ENCODE measurements at regions not wholly inside any gene's neighbourhood (a gene's known extent, or its start where the extent isn't known, plus 50 kb on each side); places are given as distances from the start of the nearest gene placed in this dataset.
A peak's percentile ranks its signal among the peaks of the same experiment; 100 is the strongest.
"Not testable (repeated sequence)": the region's sequence is repeated elsewhere in the genome, so short reads cannot be mapped to it uniquely, and the experiment has no call there.

DNA sequence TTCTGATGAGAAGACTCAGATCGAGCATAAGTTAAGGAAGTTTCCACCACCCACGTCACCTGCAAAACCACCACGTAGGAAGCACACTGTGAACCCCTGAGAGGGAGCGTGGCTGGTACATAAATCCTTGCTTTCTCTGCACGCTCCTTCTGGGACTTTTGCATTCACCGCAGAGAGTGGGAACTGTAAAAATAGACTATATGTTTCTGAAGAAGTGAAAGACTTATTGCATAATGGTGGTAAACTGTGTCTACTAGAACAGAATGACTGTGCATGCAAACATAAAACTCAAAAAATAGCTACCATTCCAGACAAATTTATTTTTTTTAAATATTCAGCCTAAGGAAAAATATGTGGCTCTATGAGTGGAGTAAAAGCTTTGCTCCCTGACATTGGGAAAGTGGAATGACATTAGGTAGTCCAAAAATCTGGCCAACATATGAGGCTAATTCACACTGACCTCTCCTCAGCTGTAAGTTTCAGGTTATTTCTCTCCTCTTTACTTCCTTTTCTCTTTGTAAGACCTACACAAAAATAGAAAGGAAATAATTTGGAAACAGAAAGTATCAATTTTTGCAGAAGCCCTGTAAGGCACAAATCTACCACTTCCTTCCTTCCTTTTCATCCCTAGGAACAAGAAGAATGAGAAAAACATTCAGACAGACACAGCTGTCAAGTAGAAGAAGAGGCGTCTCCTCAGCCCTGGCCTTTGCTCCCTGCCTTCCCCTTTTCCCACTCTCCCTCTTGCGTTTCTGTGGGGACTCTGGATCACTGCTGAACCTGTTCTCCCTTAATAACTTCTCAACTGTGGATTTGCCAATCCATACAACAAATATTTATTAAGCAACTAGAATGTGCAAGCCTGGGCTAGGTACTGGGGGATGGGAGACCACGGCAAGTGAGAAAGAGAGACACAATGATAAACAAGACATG, 264.3 kb upstream of the FOXN3 start:
- no peaks in the 10 kb centered on the region for H3K27me3 Mint-ChIP-seq
- peak; percentile 70 for DNase-seq
- peak overlapping the region; percentile 62 for H3K4me3 Mint-ChIP-seq
- H3K9me3 Mint-ChIP-seq, result peaks cover 26% of the 10 kb centered on the region
- H3K36me3 Mint-ChIP-seq, result peaks cover 34% of the 10 kb centered on the region
- H3K27ac Mint-ChIP-seq, result peak overlapping the region; percentile 96
- peaks cover 40% of the 10 kb centered on the region for H3K4me1 Mint-ChIP-seq

DNA sequence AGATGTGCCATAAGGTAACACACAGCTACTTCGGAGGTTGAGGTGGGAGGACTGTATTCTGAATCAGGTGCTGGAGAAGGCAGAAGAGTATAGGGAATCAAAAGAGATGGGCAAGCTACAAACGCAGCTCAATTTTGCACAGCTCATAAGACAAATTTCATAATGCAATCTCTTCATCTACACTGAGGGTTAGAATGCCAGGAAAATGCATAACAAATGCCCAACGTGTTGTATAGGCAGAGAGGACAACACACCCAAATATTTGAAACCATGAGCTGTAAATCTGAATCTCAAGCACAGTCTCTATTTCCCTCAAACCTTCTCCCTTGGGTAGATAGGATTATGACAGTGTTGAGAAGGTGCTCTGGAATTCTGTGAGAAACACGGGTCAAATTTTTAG, 263.1 kb upstream of the FOXN3 start:
- Mint-ChIP-seq H3K4me1 (peaks cover 49% of the 10 kb centered on the region), H3K4me3 (peak overlapping the region; percentile 30), H3K36me3 (peaks cover 26% of the 10 kb centered on the region), H3K27me3 (no peaks in the 10 kb centered on the region), H3K27ac (peak overlapping the region; percentile 96), H3K9me3 (peaks cover 18% of the 10 kb centered on the region)
- DNase-seq, result no peak

DNA sequence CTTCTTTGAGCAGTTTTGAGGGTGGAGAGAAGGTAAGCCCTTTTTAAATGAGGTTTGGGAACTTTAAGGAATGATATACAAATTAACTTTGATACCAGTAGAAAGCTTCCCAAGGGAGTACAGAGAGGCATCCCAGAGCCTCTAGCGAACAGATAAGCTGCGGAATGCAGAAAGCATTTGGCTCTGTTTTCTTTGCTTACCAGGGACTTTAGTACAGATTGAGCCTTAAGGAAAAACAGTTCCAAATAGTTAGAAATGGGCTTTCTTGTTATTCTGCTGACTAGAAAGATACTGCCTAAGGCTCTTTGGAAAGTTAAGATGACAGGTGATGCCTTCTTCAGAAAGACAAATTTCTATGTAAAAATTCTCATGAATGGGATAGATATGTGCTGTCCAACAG, 261.7 kb upstream of the FOXN3 start:
- Mint-ChIP-seq H3K9me3 (peaks cover 9% of the 10 kb centered on the region), H3K27me3 (no peaks in the 10 kb centered on the region), H3K4me1 (peaks cover 54% of the 10 kb centered on the region), H3K36me3 (peaks cover 16% of the 10 kb centered on the region), H3K27ac (no peak overlapping the region), H3K4me3 (no peak overlapping the region)
- no peak for DNase-seq

DNA sequence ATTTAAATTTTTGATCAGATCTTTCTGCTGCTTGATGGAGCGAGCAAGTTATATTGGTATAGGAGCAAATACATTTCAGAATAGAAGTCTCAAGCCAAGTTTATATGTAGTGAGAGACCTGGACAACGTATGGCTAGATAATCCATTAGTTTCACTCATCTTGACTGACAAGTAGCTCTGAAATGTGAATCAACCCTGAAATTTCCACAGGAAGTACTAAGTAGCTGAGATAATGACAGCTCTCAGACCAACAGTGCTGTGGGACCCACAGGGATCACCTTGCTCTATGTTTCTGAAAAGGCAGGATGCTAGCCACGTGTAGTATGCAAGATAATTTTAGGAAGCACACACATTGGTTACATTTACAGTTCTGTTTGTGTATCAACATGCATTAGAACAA, 258.6 kb upstream of the FOXN3 start:
- H3K27me3 Mint-ChIP-seq, result no peaks in the 10 kb centered on the region
- H3K4me1 Mint-ChIP-seq, result peaks cover 46% of the 10 kb centered on the region
- no peaks in the 10 kb centered on the region for H3K9me3 Mint-ChIP-seq
- H3K36me3 Mint-ChIP-seq, result no peaks in the 10 kb centered on the region
- DNase-seq, result no peak
- peak overlapping the region; percentile 29 for H3K27ac Mint-ChIP-seq
- H3K4me3 Mint-ChIP-seq, result no peak overlapping the region

DNA sequence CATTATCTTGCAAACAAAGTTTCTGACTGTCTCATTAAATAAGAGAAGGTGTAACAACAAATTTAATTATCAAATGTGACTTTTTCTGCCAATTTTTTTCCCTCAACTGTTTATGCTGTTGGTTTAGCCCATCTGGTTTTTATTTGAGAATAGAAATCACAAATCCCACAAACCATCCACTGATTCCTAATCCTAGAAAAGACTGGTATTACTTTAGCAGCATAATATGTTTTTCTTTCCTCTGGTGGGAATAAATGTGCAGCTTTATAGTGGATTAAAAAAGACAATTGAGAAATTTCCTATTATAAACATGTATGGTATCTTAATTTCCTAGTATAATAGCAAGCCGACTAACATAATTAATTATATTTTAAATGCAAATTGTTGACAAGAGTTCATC, 257.9 kb upstream of the FOXN3 start:
- no peaks in the 10 kb centered on the region for H3K36me3 Mint-ChIP-seq
- H3K27me3 Mint-ChIP-seq, result no peaks in the 10 kb centered on the region
- peaks cover 40% of the 10 kb centered on the region for H3K4me1 Mint-ChIP-seq
- no peaks in the 10 kb centered on the region for H3K9me3 Mint-ChIP-seq
- H3K4me3 Mint-ChIP-seq, result no peak overlapping the region
- DNase-seq, result no peak
- H3K27ac Mint-ChIP-seq, result no peak overlapping the region

DNA sequence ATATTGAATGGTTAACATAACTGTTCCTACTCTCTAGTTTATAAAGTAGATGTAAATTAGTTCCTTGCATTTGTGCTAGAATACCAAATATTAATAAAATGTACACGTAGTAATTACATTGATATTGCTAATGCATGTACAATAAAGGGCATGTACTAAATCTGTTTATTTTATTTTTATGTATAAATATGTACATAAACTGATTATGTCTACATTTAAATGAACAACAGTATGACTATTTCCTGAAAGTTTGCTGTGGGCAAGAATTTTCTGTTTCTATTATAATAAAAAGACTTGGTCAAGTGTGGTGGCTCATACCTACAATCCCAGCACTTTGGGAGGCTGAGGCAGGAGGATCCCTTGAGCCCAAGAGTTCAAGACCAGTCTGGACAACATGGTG, 257.2 kb upstream of the FOXN3 start:
- Mint-ChIP-seq H3K27me3 (no peaks in the 10 kb centered on the region), H3K4me1 (peaks cover 44% of the 10 kb centered on the region), H3K9me3 (peaks cover 3% of the 10 kb centered on the region), H3K4me3 (no peak overlapping the region), H3K36me3 (peaks cover 7% of the 10 kb centered on the region), H3K27ac (no peak overlapping the region)
- no peak for DNase-seq

DNA sequence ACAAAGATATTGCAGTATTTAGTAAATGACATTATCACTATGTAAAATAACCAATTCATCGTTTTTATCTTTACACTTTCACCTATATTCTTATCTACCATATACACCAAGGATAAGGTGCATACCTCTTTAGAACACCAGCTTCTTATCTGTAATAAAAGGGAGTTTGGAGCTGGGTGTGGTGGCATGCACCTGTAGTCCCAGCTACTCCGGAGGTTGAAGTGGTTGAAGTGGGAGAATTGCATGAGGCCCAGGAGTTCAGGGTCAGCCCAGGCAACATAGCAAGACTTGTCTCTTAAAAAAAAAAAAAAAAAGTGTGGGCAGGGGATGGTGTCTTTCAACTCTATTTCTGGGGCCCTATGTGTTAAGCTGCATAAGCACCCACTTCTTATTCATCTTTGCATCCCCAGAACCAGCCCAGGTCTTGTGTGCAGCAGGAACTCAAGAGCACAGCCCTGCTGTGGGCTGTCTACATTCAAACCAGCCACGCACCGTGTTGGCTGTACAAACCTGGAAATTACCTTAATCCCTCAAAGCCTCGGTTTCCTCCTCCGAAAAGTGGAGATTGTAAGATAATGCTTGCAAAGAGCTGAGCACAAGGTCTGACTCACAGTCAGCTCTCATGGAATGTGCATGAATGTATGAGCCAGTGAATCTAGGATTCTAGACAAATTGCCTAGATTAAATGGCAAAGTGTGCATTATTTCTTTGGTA, 256.6 kb upstream of the FOXN3 start:
- H3K9me3 Mint-ChIP-seq, result peaks cover 5% of the 10 kb centered on the region
- H3K27ac Mint-ChIP-seq, result no peak overlapping the region
- H3K4me3 Mint-ChIP-seq, result no peak overlapping the region
- no peak for DNase-seq
- peaks cover 10% of the 10 kb centered on the region for H3K36me3 Mint-ChIP-seq
- H3K27me3 Mint-ChIP-seq, result no peaks in the 10 kb centered on the region
- peaks cover 47% of the 10 kb centered on the region for H3K4me1 Mint-ChIP-seq

DNA sequence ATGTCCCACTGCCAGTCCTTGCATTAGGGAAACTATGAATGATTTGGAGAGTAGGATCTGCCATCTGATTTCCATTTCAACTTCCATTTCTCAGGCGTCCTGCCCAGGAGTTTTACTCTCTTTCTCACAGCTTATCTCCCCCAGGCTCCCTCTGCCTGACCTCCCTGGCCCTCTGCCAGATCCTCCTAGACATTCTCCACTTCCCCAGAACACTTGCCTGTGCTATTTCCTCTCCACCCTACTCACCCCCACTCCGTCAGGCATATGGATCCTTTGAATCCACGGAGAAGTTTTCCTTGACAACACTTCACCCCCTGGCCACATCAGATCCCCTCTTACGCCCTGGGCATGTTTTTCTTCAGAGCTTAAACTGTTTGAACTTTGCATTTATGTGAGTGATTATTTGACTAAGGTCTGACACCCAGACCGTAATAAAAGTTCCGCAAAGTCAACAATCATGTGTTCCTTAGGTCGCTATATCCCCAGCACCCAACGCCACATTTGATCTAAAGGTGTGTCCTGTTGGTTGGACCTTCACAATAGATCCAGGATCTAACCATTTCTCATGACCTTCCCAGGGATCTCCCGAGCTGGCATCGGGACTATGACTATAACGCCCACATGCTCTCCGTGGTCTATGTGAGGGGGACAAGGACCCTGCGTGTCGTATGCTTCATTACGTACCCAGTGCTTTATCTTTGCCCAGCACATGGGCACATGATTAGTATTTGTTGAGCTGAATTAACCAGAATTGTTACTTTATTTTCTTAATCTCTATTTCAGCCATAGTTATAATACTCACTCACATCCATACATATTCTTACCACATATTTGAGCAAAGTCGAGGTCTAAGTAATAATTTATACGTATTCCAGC, 255.8 kb upstream of the FOXN3 start:
- Mint-ChIP-seq H3K27me3 (no peaks in the 10 kb centered on the region), H3K27ac (no peak overlapping the region), H3K4me3 (no peak overlapping the region), H3K9me3 (peaks cover 6% of the 10 kb centered on the region), H3K36me3 (peaks cover 10% of the 10 kb centered on the region), H3K4me1 (peaks cover 43% of the 10 kb centered on the region)
- no peak for DNase-seq

DNA sequence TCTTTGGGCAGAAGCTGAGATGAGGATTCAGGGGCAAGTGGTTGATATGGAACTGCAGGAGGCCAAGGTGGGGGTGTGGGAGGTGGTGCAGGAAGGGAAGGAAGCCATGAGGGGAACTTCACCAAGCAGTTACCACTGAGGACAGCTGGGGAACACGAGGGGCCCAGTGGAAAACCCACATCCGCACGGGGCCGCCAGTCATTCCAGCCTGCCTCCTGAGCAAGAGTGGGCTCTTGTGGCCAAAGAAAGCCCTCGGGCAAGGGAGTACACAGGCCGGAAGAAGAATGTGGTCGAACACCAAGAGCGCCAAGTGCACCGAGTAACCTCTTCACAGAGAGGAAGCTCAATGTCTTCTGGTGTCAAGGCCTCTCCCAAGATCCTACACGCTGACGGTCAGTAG, 252.2 kb upstream of the FOXN3 start:
- H3K27me3 Mint-ChIP-seq, result no peaks in the 10 kb centered on the region
- DNase-seq, result peak; percentile 57
- peak overlapping the region; percentile 86 for H3K27ac Mint-ChIP-seq
- peaks cover 13% of the 10 kb centered on the region for H3K36me3 Mint-ChIP-seq
- peaks cover 16% of the 10 kb centered on the region for H3K9me3 Mint-ChIP-seq
- H3K4me1 Mint-ChIP-seq, result peaks cover 37% of the 10 kb centered on the region
- peak overlapping the region; percentile 20 for H3K4me3 Mint-ChIP-seq

DNA sequence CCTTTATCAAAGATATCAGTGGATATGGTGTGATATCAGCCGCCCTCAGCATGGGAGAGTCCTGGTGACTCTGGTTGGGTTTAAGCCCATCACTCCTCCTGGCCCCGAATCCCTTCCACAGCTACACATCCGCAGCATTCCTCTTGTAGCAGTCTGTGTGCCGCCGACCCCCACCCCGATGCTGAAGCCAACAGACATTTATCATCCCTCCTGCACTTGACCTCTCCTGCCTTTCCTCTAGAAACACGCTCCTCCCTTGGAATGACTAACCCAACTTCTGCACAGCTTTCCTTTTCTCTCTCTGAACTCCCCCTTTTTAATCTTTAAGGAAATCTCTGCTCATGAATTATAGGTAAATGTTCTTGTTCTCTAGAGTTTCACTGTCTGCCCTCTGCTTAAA, 250.9 kb upstream of the FOXN3 start:
- no peak overlapping the region for H3K4me3 Mint-ChIP-seq
- H3K27me3 Mint-ChIP-seq, result no peaks in the 10 kb centered on the region
- H3K9me3 Mint-ChIP-seq, result peaks cover 16% of the 10 kb centered on the region
- peaks cover 26% of the 10 kb centered on the region for H3K4me1 Mint-ChIP-seq
- peaks cover 13% of the 10 kb centered on the region for H3K36me3 Mint-ChIP-seq
- no peak for DNase-seq
- H3K27ac Mint-ChIP-seq, result no peak overlapping the region

DNA sequence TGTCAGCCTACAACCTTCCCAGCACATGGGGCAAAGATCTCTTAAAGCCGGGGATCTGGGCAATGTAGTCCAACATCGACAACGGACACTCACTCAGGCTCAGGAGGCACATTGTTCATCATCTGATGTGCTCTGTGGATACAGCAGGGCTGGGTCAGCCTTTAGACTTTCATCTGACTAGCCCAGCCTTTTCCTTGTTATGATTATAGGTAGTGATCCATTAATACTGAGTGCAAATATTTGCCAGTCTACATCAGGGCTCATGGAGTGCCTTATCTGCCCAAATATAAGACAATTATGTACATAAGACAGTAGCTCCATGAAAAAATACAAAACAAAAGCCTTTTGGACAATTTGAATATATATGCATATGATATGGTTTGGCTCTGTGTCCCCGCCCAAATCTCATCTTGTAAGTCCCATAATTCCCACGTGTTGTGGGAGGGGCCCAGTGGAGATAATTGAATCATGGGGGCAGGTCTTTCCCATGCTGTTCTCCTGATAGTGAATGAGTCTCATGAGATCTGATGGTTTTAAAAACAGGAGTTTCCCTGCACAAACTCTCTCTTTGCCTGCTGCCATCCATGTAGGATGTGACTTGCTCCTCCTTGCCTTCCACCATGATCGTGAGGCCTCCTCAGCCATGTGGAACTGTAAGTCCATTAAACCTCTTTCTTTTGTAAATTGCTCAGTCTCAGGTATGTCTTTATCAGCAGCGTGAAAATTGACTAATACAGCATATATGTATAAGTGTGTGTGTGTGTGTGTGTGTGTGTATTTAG, 248.5 kb upstream of the FOXN3 start:
- H3K27me3 Mint-ChIP-seq, H3K4me3 Mint-ChIP-seq, H3K27ac Mint-ChIP-seq, DNase-seq: not testable (repeated sequence)
- Mint-ChIP-seq H3K9me3 (peaks cover 16% of the 10 kb centered on the region), H3K4me1 (peaks cover 17% of the 10 kb centered on the region), H3K36me3 (peaks cover 13% of the 10 kb centered on the region)

DNA sequence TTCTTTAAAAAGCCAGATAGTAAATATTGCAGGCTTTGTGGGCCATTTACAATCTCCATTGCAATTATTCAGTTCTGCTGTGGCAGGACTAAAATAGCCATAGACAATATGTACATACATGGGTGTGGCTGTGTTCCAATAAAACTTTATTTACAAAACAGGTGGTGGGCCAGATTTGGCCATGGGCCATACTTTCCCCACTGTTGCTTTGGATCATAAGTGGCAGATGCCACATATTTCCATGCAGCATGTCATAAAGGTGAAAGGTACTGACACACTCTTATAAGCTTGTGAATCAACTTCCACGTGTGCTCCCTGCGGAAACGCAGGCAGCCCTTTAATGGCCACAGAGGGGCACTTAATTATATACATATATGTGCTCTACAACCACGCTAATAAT, 244.4 kb upstream of the FOXN3 start:
- Mint-ChIP-seq H3K27ac (no peak overlapping the region), H3K9me3 (peaks cover 16% of the 10 kb centered on the region), H3K36me3 (peaks cover 12% of the 10 kb centered on the region)

DNA sequence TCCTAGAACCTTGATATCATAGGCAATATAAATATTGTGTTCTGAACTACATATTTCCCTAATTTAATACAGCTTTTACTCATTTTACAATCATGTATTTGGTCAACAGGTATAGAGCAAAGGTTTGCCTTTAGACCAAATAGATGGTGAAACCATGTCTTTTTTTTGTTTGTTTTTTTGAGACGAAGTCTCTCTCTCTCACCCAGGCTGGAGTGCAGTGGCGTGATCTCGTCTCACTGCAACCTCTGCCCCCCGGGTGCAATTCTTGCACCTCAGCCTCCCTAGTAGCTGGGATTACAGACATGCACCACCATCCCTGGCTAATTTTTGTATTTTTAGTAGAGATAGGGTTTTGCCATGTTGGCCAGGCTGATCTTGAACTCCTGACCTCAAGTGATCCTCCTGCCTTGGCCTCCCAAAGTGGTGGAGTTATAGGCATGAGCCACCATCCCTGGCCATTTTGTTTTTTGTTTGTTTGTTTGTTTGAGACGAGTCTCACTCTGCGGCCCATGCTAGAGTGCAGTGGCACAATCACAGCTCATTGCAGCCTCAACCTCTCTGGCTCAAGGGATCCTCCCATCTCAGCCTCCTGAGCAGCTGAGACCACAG, 243.7 kb upstream of the FOXN3 start:
- not testable (repeated sequence) for H3K4me3 Mint-ChIP-seq, DNase-seq, H3K27ac Mint-ChIP-seq, H3K27me3 Mint-ChIP-seq, H3K4me1 Mint-ChIP-seq
- peaks cover 10% of the 10 kb centered on the region for H3K36me3 Mint-ChIP-seq
- peaks cover 18% of the 10 kb centered on the region for H3K9me3 Mint-ChIP-seq

More for the DNA sequence above, 244.4 kb upstream of the FOXN3 start:
- H3K4me1 Mint-ChIP-seq, result peaks cover 3% of the 10 kb centered on the region
- DNase-seq, result no peak
- no peaks in the 10 kb centered on the region for H3K27me3 Mint-ChIP-seq
- no peak overlapping the region for H3K4me3 Mint-ChIP-seq

DNA sequence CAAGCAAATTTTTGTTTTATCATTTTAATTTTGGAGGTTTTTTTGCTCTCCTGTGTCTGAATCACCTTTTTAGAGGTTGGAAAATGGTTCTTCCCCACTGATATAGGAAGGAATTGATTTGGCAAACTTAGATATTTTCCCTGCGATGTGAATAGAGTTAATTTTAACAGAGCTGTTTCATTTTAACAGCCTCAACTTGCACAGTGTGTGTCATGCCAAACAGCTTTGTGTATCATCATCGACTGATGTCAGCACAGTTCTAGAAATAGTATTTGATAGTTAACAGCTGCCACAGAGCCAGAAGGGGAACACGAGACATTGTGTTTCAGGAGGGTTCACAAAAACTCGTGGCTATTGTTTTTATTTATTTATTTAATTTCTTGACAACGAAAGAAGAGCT, 243.1 kb upstream of the FOXN3 start:
- no peak overlapping the region for H3K27ac Mint-ChIP-seq
- no peak overlapping the region for H3K4me3 Mint-ChIP-seq
- peaks cover 8% of the 10 kb centered on the region for H3K36me3 Mint-ChIP-seq
- no peak for DNase-seq
- H3K9me3 Mint-ChIP-seq, result peaks cover 15% of the 10 kb centered on the region
- no peaks in the 10 kb centered on the region for H3K27me3 Mint-ChIP-seq
- H3K4me1 Mint-ChIP-seq, result peaks cover 5% of the 10 kb centered on the region
